GM21825 (cell line): ENCODE measurements at regions not wholly inside any gene's neighbourhood (a gene's known extent, or its start where the extent isn't known, plus 50 kb on each side); places are given as distances from the start of the nearest gene placed in this dataset.
"Not testable (repeated sequence)": the region's sequence is repeated elsewhere in the genome, so short reads cannot be mapped to it uniquely, and the experiment has no call there.

Source experiments
- ATAC-seq: cut with Tn5 transposase; IDR thresholded peaks from one replicate; pipeline ENCODE4 v1.9.1; 2021; ENCODE audit warnings: mild to moderate bottlenecking, moderate library complexity; ENCODE audit not compliant: unreplicated experiment

DNA sequence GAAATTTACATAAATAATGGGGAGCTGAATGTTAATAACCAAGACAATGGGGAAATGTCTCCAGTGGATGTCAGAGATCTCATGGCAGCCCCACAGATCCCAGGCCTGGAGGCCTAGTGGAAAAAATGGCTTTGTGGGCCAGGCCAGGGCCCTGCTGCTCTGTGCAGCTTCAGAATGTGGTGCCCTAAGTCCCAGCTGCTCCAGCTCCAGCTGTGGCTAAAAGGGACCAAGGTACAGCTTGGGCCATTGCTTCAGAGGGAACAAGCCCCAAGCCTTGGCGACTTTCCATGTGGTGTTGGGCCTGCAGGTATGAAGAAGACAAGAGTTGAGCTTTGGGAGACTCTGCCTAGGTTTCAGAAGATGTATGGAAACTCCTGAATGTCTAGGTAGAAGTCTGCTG is 658.2 kb downstream of the NUP35 start:
- ATAC-seq = no peak

DNA sequence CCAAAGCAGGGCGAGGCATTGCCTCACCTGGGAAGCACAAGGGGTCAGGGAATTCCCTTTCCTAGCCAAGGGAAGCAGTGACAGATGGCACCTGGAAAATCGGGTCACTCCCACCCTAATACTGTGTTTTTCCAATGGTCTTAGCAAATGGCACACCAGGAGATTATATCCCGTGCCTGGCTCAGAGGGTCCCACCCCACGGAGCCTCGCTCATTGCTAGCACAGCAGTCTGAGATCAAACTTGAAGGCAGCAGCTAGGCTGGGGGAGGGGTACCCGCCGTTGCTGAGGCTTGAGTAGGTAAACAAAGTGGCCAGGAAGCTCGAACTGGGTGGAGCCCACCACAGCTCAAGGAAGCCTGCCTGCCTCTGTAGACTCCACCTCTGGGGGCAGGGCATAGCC is 664.6 kb downstream of the NUP35 start:
- not testable (repeated sequence) for ATAC-seq

DNA sequence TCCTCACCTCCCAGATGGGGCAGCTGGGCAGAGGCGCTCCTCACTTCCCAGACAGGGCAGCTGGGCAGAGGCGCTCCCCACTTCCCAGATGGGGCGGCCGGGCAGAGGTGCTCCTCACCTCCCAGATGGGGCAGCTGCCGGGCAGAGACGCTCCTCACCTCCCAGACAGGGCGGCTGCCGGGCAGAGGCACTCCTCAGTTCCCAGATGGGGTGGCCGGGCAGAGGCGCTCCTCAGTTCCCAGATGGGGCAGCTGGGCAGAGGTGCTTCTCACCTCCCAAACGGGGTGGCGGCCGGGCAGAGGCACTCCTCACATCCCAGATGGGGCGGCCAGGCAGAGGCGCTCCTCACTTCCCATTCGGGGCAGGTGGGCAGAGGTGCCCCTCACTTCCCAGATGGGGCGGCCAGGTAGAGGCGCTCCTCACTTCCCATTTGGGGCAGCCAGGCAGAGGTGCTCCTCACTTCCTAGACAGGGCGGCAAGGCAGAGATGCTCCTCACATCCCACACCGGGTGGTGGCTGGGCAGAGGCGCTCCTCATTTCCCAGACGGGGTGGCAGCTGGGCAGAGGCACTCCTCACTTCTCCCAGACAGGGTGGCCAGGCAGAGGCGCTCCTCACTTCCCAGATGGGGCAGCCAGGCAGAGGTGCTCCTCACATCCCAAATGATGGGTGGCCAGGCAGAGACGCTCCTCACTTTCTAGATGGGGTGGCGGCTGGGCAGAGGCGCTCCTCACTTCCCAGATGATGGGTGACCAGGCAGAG is 668.1 kb downstream of the NUP35 start:
- not testable (repeated sequence) for ATAC-seq

DNA sequence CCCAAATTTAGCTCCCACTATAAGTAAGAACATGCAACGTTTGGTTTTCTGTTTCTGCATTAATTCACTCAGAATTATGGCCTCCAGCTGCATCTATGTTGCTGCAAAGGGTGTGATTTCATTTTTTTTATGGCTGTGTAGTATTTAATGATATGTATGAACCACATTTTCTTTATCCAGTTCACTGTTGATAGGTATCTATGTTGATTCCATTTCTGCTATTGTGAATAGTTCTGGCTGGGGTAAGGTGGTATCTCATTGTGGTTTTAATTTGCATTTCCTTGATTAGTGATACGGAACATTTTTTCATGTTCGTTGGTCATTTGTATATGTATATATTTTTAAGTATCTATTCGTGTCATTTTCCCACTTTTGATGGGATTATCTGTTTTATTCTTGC is 674.3 kb downstream of the NUP35 start:
- no peak for ATAC-seq

DNA sequence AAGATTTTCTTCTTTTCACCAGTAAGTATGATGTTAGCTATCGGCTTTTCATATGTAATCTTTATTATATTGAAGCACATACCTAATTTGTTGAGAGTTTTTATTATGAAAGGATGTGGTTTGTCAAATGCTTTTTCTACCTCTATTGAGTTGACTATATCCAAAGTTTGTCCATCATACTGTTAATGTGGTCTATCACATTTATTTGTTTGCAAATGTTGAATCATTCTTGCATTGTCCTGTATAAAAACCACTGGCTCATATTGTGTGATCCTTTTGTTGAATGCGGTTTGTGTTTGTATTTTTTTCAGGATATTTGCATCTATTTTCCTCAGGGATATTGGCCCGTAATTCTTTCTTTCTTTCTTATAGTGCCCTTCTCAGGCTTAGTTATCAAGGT is 675.5 kb downstream of the NUP35 start:
- no peak for ATAC-seq

DNA sequence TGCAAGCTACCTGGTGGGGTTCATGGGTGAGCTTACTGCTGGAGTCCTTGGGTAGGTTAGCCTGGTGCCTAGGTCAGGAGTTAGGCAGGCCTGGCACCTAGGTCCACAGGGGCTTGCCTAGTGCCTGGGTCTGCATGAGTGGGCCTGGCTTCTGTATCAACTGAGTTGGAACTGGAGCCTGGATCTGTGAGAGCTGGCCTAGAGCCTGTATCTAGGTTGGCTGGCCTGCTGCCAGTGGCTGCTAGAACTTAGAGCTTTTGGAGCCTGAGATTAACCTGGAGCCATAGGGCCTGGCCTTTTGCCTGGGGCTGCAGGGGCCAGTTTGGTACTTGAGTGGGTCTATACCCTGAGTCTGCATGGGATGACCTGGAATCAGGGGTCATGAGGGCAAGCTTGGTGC is 679.4 kb downstream of the NUP35 start:
- no peak for ATAC-seq

DNA sequence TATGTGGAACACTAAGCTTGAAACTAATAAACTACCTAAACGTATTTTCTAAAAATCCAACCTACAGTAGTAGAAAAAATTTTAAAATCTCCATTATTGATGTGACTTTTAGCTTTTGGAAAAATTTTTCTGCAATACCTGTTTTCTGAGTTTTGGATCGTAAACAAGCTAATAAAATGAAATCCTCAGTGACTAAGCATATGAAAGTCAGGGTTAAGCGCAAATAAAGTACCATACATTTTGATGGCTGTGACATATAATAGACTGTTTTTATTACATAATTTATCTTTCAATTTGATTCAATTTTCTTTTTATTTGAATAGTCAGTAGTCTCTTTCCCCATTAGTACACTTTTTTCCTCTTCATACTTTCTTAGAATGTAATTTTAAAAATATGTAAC is 683.6 kb downstream of the NUP35 start:
- ATAC-seq = no peak

DNA sequence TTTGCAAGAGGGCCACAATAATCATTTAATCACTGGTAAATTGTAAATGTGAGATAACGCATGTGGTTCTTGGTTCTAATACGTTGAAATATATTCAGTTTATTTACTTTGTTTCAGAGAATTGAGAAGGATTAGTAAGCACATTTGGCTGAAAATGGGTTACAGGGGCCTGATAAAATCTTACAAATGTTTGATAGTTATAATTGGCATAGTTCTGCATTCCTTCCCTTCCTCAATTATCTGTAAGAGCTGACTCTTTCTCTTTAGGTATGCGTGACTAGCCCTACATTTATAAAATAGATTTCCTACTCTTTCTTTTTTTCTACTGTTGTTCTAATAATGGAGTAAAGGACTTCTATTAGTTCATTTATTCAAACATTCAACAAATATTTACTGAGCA is 685.2 kb downstream of the NUP35 start:
- no peak for ATAC-seq

DNA sequence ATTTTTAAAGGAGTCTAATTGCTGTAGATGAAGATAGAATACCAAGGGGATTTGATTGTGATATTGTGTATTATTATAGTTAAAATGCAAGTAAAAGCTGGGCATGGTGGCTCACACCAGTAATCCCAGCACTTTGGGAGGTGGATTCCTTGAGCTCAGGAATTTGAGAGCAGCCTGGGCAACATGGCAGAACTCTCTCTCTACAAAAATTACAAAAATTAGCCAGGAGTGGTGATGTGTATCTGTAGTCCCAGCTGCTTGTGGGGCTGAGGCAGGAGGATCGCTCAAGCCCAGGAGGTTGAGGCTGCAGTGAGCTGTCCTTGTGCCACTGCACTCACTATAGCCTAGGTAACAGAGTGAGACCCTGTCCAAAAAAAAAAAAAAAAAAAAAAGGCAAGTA is 687.0 kb downstream of the NUP35 start:
- ATAC-seq = no peak

DNA sequence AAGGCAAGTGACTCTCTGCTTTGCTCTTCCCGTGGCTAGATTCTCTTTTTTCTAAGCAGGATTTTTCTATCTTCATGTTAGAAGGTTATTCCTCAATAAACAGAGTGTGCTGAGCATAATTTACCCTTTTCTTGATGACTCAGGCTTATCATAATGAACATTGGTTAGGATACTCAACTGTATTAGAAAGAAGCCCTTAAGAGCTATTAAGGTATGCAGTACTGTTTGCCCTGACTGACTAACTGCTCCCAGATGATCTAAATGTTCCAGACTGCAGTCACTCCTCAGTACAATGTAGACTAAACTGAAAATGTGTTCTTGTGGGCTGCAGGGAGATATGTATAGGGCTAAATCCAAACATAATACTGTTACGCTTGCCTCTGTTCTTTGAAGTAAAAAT is 687.8 kb downstream of the NUP35 start:
- no peak for ATAC-seq

DNA sequence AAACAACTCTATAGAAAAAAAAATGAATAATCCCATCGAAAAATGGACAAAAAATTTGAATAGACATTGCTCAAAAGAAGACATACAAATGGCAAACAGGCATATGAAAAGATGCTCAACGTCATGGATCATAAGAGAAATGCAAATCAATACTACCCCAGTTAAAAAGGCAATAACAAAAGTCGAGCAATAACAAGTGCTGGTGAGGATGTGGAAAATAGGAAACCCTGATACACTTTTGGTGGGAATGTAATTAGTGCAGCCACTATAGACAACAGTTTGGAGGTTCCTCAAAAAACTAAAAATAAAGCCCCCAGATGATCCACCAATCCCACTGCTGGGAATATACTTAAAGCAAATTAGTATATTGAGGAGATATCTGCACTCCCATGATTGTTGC is 701.5 kb downstream of the NUP35 start:
- no peak for ATAC-seq

DNA sequence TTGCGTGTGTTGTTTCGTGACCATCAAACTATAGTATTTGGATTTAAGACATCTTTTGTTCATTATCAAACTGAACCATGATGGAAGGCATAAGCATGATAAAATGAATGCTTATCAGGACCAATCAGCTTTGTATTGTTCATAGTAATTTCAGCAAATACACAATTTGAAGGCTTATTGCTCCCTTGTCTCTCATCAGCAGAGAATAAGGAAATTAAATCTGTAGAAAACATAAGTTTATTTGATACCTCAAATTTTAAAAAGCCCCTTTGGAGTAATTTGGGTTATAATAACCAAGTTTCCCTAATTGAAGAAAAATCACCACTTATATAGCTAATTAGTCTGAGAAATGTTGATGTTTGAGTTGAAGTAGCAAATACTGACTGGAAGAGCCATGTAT is 705.7 kb downstream of the NUP35 start:
- no peak for ATAC-seq

DNA sequence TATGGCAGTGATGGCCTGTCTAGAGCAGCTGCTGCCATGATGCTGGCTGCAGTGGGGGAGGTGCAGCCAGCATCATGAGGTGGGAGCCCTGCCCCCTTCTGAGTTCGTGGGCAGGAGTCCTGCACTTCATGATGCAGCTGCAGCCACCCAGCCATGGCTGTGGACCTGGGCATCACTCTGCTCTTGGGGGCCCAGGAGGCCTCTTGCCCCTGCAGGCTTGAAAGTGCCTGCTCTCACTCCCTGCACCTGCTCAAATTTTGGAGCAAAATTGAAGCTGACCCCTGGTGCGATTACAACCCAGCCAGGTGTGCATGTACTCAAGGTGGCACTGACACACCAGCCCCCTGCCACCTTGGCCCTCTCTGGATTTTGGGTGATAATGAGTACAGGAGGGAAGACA is 712.9 kb downstream of the NUP35 start:
- no peak for ATAC-seq

DNA sequence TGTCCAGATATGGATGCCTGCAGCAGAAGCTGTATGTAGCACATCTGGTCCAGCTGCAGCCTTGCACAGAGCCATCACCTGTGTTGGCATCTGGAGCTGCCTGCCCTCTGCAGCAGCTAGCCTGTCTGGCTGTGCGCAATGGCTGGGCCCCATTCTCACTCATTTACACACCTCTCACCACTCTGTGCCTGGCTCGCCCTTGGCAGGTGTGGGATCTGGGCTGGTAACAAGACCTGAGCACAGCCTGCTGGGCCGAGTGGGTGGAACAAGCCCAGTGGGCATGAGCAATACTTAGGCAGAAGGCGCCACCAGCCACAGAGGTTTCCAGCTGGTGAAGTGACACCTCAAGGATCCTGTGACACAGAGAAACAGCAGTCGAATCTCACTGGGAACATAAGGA is 714.1 kb downstream of the NUP35 start:
- no peak for ATAC-seq

DNA sequence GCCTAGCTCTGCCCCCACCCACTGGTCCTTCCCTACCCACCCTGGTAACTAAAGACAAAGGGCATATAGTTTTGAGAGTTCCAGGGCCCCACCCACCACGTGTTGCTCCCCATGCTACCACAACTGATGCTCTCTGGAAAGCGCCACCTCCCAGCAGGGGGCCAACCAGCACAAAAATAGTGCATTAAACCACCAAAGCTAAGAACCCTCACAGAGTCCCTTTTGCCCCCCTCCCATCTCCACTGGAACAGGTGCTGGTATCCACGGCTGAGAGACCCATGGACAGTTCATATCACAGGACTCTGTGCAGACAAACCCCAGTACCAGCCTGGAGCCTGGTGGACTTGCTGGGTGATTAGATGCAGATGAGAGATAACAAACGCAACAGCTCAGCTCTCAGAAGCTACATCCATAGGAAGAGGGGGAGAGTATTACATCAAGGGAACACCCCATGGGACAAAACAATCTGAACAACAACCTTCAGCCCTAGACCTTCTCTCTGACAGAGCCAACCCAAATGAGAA is 715.9 kb downstream of the NUP35 start:
- ATAC-seq = no peak

DNA sequence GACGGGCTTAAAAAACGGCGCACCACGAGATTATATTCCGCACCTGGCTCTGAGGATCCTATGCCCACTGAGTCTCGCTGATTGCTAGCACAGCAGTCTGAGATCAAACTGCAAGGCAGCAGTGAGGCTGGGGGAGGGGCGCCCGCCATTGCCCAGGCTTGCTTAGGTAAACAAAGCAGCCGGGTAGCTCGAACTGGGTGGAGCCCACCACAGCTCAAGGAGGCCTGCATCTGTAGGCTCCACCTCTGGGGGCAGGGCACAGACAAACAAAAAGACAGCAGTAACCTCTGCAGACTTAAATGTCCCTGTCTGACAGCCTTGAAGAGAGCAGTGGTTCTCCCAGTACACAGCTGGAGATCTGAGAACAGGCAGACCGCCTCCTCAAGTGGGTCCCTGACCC is 725.6 kb downstream of the NUP35 start:
- ATAC-seq = not testable (repeated sequence)

DNA sequence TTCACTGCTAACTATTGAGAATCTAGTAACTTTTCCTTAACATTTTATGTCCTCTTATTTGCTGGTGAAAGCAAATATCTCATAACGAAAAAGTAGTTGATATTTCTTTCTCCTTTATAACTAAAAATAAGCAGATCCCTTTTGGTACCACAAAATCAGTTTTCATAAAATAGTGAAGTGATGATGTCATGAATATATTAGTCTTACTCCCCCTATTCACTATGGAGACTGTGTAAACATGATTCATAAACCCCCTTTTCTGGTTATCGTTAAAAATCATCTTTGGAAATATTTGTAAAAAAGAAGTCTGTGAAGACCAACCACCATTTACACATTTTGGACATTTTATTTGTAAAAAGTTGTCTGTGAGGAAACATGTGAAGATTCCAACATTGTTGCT is 734.9 kb downstream of the NUP35 start:
- ATAC-seq = no peak

DNA sequence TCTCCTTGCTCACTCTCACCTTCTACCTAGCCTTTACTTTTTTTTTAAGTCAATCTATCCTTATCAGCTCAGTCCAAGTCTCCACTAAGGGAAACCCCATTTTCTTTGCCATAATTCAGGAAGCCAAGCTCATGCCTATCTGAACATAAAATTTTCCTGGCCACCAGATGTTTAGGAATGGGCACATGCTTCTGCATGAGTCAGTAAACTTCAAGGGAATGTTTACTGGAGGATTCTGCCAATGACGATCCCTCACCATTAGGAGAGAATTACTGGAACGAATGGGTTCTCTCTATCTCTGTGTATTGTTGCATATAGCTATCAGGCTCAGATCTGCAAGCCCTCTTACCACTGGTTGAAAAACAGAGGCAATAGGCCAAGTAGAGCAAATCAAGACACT is 731.7 kb upstream of the ZNF804A start:
- ATAC-seq = no peak

DNA sequence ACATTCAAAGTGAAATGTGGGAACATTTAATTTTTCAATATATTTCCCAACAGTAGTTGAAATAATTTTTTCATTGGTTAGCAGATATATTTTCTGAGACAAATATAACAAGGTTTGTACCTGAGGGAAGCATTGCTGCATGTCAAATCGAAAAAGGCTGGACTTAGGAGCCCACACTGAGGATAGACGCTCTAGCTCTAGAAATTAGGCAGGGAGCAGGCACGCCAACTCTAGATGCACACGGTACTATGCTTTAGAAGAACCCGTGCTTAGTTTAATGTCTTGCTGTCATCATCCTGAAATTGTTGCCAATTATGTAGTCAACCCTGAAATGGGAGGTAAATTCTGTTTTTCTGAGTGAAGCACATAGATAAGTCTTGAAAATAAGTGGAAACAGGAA is 731.1 kb upstream of the ZNF804A start:
- no peak for ATAC-seq

DNA sequence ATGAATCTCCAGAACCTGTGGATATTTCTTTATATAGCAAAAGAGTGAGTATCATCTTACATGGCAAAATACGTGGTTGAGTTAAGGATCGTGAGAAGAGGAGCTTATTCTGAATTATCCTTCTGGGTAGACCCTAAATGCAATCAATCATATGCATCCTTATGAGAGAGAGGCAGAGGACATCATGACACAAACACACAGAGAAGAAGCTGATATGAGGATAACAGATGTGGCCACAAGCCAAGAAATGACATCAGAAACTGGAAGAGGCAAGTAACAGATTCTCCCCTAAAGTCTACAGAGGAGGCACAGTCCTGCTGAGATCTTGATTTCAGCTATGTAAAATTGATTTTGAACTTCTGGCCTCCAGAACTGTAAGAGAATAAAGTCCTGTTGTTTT is 730.2 kb upstream of the ZNF804A start:
- no peak for ATAC-seq

DNA sequence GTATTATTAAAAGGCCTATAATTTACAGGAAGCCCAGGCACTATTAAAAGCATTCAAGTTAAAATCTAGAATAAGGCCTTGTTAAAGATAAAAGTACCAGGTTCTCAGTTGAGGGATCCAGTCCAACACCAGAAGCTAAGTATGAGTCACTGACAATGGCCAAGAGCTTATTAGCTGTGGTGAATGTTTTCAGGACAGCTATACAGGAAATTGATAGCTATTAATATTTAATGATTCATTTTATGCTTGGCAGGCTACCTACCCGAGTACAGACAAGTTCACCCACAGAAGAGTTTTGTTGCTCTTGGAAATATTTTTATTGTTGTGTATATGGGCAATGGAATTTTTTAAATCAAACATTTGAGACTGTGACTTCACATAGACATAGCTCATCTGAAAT is 729.6 kb upstream of the ZNF804A start:
- ATAC-seq = no peak

DNA sequence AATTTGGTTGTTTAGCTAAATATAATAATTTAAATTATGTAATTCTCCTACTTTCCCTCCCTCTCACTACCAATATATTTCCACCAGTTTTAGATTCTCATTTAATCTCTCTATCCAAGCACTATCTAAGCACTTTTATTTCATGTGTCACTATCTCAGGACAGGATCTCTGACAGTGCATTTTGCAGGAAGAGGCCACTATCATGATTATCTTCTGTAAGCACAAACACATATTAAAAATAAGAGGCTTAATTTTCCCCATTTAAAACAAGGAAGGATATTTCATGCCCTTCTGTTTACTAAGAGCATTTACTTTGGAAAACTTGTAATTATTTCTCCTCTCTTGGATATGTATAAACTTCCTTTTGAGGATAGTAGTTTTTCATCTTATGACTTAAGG is 726.2 kb upstream of the ZNF804A start:
- ATAC-seq = no peak

DNA sequence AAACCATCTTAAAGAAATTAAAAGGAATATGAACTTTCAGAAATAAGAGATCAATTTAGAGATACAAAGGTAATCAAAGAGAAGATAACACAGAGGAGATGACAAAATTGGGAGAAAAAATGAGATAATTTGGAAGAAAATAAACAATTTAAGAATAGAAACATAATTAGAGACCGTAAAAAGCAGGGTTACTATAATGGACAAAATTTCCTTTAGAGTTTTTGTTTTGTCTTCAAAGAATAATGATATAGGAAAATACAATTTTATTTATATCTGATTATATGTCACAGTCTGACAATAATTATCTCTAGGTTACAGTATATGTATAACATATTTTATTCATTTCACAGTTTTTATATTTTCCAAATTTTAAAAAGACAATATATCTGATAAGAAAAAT is 716.4 kb upstream of the ZNF804A start:
- no peak for ATAC-seq
